ENCODE measurements at regions not wholly inside any gene's neighbourhood (a gene's known extent, or its start where the extent isn't known, plus 50 kb on each side); places are given as distances from the start of the nearest gene placed in this dataset.
A peak's percentile ranks its signal among the peaks of the same experiment; 100 is the strongest.
"Not testable (repeated sequence)": the region's sequence is repeated elsewhere in the genome, so short reads cannot be mapped to it uniquely, and the experiment has no call there.

DNA sequence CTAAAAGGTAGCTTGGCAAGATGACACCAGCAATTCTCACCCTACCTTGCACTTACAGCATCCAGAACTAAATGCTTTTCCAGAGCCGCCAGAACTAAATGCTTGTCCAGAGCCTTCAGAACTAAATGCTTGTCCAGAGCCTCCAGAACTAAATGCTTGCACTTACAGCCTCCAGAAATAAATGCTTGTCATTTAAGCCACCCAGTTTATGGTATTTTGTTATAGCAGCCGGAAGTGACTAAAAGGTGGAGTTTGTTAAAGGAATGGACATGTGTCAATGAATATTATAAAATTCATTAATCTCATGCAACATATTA is 133.5 kb downstream of the GPX5 start:
- no peak for DNase-seq

DNA sequence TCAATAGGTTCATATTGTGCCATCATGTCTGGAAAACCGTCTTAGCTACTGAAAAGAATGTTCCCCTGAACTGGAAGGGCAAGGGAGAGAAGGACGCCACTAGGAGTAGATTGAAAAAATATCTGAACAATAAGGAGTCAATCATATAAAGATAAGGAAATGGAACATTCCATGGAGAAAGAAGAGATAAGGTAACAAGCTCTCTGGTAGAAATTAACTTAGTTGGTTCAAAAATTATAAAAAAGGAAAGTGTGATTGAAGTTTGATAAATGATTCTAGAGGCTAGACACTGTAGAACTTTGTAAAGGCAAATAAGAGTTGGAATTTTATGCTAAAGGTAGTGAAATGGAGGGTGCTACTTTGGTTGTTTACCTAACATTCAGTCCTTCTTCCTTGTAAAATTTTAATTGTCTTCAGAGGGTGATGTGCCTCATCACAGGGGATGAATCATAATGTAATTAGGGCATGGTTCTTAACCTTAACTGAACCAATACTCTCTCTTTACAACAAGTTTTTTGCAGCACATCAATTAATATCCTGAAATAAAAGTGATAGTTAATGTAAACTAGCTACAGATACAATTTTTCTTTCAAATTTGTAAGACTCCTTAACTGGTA is 135.5 kb downstream of the GPX5 start:
- DNase-seq, result no peak

DNA sequence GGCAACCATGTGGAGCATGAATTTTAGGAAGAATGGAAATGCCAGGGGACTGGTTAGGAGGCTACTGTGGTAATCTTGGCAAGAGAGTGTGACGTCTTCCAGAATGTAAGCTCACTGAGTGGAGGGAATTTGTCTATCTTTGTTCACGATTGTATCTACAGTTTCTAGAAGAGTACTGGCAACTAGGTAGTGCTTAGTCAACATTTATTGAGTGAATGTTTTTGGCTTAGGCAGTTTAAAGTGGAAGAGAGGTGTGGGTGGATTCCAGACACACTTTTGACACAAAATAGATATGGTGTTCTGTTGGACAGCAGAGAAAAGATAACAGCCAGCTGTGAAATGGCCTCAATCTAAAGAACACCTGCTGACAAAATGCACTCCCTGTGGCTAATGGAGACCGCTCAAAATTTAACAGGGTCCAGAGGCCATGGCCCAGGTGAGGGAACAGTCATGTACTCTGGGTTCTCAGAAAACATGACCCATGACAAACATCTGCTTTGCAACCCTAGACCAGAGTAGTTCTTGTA is 139.3 kb downstream of the GPX5 start:
- DNase-seq, result no peak

DNA sequence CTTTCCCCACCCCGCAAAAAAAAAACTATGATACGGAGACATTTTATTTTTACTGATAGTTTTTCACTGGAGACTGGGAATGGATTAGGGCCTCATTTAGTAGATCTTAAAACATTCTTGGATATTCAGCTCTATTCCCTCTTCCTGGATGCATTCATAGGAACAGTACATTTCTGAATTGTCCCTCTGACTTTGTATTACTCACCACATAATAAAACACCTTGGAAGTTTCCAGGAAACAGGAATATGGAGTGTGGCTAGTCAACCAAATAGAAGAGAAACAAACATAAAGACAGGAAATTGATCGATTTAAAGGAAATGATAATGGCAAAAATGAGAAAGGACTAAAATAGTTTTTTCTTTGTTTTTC is 147.7 kb downstream of the GPX5 start:
- no peak for DNase-seq

DNA sequence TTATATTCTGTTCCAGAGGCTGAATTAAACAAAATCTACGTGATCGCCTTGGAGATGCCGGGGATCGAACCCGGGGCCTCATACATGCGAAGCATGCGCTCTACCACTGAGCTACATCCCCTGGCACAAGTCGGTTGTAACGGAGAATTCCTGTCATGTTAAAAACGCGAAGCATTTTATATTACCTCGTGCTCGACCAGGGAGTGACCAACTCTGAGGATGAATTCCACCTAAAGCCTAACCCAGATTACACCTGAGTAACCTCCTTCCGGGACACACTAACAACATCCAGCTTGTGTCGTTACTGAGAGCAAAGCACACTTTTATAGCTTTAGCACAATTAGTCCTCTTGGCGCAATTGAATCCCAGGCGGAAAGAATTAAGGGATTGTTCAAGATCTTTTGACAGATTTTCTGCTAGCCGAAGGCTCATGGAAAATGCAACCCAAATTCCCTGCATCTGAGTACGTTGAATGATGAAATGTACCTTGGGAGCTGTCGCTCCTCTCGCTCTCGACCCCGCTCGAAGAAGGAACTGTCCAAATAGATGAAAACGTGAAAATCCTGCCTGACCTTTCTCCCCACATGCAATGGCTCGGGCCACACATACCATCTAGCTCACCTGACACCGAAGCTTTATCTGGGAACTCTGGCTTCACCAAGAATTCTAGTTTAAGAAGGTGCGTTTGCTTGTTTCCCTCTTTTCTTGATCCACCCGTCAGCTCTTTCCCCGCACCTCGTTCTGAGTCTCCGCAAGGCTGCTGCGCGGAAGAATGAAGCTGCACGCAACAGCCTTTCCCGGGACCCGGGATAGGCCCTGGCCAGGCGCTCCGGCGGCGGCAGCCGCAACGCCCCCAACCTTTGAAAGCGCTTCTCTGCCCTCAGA is 148.3 kb downstream of the GPX5 start:
- peak; percentile 55 to 61 for DNase-seq

DNA sequence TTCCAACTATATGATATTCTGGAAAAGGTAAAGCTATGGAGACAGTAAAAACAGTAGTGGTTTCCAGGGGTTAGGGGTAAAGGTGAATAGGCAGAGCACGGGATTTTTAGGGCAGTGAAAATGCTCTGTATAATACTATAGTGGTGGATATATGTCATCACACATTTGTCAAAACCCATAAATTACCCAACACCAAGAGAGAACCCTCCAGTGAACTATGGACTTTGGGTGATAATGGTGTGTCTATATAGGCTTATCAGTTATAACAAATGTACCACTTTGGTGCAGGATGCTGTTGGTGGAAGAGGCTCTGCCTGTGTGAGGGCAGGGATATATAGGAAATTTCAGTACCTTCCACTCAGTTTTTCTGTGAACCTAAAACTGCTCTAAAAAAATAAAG is 149.9 kb downstream of the GPX5 start:
- no peak for DNase-seq

DNA sequence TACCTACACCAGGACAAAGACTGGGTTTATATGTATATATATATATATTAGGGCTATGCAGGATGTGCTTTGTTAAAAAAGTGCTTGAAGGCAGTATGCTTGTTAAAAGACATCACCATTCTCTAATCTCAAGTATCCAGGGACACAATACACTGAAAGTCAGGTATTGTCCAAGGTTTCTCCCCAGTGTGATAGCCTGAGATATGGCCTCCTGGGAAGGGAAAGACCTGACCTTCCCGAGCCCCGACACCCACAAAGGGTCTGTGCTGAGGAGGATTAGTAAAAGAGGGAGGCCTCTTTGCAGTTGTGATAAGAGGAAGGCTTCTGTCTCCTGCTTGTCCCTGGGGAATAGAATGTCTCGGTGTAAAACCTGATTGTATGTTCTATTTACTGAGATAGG is 156.9 kb downstream of the GPX5 start:
- DNase-seq, result no peak

DNA sequence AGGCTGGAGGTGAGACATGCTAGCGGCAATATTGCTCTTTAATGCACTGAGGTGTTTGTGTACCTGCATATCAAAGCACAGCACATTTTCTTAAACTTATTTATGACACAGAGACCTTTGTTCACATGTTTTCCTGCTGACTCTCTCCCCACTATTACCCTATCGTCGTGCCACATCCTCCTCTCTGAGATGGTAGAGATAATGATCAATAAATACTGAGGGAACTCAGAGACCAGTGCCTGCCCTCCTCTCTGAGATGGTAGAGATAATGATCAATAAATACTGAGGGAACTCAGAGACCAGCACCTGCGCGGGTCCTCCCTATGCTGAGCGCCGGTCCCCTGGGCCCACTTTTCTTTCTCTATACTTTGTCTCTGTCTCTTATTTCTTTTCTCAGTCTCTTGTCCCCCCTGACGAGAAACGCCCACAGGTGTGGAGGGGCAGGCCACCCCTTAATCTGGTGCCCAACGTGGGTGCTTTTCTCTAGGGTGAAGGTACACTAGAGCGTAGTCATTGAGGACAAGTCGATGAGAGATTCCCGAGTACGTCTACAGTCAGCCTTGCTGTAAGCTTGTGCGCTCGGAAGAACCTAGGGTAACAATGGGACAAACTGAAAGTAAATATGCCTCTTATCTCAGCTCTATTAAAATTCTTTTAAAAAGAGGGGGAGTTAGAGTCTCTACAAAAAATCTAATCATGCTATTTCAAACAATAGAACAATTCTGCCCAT is 157.4 kb downstream of the GPX5 start:
- peak in 1 of 2 experiments; percentile 1 for DNase-seq

DNA sequence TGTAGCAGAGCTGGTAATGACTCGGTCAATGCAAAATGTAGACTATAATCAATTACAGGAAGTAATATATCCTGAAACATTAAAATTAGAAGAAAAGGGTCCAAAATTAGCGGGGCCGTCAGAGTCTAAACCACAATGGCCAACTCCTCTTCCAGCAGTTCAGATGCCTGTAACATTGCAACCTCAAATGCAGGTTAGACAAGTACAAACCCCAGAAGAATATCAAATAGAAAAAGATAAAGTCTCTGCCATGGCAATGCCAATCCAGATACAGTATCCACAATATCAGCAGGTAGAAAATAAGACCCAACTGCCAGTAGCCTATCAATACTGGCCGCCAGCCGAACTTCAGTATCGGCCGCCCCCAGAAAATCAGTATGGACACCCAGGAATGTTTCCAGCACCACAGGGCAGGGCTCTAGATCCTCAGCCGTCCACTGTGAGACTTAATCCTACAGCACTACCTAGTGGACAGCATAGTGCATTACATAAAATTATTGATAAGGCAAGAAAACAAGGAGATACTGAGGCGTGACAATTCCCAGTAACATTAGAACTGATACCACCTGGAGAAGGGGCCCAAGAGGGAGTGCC is 158.4 kb downstream of the GPX5 start:
- peak; percentile 64 to 78 for DNase-seq

DNA sequence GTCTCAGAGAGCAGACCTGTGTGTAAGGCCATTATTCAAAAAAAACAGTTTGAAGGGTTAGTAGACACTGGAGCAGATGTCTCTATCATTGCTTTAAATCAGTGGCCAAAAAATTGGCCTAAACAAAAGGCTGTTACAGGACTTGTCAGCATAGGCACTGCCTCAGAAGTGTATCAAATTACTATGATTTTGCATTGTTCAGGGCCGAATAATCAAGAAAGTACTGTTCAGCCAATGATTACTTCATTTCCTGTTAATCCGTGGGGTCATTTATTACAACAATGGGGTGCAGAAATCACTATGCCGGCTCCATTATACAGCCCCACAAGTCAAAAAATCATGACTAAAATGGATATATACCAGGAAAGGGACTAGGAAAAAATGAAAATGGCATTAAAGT is 160.3 kb downstream of the GPX5 start:
- DNase-seq, result not testable (repeated sequence)

DNA sequence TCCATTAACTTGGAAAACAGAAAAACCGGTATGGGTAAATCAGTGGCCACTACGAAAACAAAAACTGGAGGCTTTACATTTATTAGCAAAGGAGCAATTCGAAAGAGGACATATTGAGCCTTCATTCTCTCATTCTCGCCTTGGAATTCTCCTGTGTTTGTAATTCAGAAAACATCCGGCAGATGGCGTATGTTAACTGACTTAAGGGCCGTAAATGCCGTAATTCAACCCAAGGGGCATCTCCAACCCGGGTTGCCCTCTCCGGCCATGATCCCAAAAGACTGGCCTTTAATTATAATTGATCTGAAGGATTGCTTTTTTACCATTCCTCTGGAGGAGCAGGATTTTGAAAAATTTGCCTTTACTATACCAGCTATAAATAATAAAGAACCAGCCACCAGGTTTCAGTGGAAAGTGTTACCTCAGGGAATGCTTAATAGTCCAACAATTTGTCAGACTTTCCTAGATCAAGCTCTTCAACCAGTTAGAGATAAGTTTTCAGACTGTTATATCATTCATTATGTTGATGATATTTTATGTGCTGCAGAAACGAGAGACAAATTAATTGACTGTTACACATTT is 160.9 kb downstream of the GPX5 start:
- peak; percentile 41 to 55 for DNase-seq

DNA sequence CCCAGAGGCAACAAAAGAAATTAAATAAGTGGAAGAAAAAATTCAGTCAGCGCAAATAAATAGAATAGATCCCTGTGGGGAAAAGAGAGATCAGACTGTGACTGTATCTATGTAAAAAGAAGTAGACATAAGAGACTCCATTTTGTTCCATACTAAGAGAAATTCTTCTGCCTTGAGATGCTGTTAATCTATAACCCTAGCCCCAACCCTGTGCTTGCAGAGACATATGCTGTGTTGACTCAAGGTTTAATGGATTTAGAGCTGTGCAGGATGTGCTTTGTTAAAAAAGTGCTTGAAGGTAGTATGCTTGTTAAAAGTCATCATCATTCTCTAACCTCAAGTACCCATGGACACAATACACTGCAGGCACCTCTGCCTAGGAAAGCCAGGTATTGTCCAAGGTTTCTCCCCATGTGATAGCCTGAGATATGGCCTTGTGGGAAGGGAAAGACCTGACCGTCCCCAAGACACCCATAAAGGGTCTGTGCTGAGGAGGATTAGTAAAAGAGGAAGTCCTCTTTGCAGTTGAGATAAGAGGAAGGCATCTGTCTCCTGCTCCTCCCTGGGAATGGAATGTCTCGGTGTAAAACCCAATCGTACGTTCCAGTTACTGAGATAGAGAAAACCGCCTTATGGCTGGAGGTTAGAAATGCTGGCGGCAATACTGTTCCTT is 161.8 kb downstream of the GPX5 start:
- not testable (repeated sequence) for DNase-seq

DNA sequence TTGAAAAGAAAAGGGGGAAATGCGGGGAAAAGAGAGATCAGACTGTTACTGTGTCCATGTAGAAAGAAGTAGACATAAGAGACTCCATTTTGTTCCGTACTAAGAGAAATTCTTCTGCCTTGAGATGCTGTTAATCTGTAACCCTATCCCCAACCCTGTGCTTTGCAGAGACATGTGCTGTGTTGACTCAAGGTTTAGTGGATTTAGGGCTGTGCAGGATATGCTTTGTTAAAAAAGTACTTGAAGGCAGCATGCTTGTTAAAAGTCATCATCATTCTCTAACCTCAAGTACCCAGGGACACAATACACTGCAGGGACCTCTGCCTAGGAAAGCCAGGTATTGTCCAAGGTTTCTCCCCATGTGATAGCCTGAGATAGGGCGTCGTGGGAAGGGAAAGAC is 166.3 kb downstream of the GPX5 start:
- not testable (repeated sequence) for DNase-seq

DNA sequence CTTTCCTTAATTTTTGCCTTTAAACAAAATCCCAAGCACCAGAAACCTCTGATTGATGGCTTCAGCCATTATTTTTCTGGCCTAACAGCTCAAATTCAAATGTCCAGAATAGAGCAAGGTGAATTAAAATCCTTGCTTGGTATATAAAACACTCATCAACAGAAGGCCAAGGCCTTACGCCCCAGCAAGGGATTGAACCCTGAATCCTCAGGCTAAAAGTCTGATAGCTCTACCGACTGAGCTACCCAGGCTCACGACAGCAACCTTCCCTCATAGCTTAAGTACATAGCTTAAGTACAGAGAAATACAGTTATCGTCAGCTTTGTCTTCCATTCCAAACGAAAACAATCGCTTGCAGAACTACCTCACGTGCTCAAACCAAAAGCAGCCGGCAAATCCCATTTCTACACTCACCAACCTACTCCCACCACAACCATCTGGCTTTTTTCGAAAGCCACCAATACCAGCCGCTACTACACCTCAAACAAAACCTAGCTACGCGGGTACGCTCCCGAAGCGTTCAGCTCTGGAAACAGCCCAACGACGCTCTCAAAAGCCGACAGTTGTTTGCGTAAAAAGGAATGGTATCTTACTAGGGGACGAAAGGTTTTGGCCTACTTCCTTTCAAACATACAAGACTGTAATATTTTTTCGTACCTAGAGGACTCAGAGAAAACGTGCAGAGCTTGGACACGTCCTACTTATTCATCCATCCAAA is 167.5 kb downstream of the GPX5 start:
- no peak for DNase-seq

DNA sequence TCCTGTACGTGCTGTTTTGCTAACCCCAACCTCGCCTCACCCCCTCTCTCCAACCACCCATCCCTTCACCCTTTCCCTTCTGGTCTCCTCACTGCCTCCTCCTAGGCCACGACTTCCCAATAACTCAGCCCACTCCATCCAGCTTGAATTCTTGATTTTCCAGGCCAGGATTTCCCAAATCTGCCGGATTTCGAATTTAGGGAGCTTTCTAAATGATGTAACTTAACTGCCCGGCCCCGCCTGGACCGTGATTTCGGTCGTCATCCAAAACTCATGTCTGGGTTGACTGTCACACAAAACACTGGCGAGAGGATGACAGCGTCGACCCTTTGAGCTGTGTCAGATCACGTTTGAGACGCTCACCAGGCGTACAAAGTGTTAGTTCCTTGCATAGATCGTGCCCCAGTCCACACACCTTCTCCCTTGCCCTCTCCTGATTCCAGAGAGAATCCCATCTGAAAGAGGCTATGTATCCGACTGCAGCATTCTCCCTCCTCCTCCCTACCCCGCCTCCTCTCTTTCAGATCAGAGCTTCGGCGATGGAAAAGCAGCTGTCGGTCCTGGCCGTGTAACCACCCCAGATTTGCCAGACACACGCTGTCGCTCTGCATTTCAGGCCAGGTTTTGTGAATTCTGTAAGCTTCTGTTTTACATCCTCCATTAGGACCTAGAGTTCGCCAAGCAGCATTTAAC is 168.2 kb downstream of the GPX5 start:
- no peak for DNase-seq

DNA sequence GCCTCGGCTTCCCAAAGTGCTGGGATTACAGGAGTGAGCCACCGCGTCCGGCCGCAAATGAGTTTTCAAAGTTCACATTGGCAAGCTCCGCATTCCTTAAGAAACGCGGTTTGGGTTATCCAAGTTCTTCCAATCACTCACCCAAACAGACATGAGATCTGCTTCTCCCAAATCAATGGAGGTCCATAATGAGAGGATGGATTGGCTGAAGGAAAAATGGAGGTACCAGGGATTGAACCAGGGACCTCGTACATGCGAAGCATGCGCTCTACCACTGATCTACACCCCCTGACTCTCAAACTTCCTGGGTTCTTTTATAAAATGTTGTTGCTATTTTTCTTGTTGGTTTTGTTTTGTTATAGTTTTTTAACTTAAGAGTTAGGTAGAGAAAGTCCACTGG is 170.0 kb downstream of the GPX5 start:
- DNase-seq, result no peak

DNA sequence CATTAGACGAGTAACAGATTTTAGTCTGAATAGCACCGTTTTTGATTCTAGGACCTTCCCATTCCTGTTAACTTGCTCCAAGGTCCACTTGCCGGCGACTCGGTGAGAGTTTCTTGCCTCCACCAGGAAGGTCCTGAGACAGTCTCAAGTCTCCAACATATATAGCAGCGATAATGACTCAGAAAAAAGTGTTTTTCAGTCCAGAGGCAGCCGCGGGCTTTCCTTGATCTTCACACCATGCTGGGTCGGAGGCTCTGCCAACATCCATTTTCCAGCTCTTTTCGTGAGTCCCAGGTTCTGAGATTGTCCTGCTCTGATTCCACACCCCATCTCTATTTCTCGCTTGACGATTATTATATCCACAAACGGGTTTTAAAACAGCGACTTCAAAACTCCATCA is 170.5 kb downstream of the GPX5 start:
- no peak for DNase-seq

DNA sequence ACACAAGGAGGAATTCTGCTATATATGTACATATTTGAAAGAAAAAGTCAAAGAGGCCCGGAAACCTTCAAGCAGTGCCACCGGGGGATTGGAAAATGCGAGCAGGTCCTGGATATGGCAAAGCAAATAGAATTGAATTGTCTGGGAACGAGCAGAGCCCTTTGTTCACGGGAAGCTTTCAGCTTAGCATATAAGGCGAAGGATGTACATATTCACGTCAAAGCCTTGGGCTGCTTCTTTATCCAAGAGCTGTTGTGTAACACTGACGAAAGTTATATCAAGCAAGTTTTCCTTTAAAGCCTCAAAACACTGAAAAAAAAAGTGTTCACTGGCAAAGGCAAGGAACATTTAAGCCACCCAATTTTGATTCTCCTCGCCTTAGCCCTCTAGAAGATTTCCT is 171.0 kb downstream of the GPX5 start:
- no peak for DNase-seq

DNA sequence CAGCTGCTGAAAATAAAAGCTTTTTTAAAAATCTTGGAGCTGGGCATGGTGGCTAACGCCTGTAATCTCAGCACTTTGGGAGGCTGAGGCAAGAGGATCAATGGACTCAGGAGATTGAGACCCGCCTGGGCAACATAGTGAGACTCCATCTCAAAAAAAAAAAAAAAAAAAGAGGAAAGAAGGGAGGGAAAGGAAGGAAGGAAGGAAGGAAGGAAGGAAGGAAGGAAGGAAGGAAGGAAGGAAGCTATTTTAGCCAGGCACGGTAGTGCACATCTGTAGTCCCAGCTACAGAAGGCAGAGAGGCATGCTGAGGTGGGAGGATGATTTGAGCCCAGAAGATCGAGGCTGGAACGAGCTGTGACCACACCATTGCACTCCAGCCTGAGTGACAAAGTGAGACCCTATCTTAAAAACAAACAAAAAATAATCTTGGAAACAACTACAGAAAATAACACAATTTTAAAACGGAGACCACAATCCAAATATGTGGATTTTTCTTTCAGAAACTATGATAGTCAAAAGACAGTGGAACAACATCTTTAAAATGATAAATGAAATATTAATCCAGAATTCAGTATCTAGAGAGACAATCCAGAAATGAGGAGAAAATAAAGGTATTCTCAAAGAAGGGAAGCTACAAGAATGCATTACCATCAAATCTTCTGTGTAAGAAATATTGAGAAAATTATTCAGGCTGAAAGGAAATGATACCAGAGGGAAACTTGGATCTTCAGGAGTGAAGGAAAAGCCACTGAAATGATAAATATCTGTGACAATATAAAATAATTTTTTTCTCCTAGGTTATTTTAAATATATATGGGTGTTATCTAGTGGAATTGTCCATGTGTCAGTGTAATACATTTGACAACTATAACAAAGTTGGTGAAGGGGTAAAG is 182.0 kb downstream of the GPX5 start:
- no peak for DNase-seq
